GOT3 (cell line): ENCODE measurements at regions not wholly inside any gene's neighbourhood (a gene's known extent, or its start where the extent isn't known, plus 50 kb on each side); places are given as distances from the start of the nearest gene placed in this dataset.

Experiments
- DNase-seq: peaks from one replicate; lab custom pipeline; 2025; ENCODE audit warnings: mixed read lengths; lab: John Stamatoyannopoulos, UW

DNA sequence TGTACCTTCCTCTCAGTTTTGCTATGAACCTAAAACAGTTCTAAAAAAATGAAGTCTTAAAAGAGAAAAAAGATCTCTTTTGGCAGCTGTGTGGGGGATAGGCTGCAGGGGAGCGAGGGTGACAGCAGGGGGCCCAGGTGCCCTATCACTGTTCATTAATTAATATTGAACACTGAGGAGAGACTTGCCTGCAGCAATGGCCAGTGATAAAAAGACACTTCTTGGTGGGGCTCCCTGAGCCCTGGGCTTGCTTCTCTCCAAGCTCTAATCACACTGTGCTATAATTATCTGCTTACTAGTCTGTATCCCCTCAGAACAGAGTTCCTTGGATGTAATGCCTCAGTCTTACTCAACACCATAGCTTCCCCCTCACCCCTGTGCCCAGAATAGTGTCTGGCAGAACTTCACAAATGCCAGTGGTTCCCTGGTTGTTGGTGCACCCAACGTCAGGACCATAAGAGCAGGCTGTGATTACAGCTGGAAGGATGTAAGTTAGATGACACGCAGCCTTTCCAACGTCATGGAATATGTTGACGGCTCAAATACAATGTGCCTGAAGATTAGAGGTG lies 52.0 kb upstream of the IRX6 start:
- DNase-seq: no peak

DNA sequence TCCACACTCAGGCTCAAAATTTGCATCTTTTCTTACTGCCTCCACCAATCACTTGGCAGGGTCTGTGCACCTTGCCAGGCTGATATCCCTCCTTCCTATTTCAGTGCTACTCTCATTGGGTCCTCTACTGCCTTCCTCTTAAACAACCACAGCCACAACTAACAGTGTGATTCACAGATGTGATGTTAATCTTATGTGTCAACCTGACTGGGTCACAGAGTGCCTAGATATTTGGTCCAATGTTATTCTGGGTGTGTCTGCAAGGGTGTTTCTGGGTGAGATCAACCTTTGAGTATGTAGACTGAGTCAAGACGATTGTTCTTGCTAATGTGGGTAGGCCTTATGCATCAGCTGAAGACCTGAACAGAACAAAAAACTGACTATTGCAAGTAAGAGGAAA lies 51.3 kb upstream of the IRX6 start:
- DNase-seq: no peak

DNA sequence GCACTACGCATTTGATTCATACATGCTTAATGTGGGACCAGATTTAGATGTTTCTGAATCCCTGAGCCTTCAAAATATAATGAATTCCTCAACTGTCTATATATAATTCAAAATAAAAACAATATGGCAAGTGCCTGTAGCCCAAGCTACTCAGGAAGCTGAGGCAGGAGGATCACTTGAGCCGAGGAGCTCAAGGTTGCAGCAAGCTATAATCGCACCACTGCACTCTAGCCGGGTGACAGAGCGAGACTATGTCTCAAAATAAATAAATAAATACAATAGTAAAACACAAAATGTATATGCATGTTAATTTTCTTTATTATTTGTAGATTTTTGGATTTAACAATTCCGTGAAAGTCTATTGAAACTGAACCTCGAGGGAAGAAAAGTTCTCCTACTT lies 50.6 kb upstream of the IRX6 start:
- DNase-seq: no peak

DNA sequence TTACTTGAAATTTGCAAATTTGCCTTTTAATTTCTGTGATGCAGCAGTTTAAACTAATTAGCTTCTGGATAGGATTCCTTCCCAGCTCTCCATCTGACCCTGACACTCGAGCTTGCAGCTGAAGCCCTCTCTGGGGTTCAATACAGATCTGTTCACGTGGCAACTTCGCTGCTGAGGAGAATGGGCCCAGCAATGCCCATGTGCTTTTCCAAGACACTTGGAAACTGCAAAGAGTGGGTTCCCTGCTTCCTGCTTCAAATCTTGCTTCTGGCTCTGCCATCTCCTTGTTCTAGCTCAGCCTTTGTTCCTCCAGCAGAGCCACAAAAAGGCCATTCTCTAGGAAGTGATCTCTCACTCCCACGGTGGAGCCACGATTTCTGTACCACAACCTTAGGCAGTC lies 50.0 kb upstream of the IRX6 start:
- DNase-seq: no peak
